A673 (cell line): ENCODE measurements at regions not wholly inside any gene's neighbourhood (a gene's known extent, or its start where the extent isn't known, plus 50 kb on each side); places are given as distances from the start of the nearest gene placed in this dataset.

Source experiments
- BruUV-seq: library from RNA; stranded (reverse); fragments of 400-500 nt; replicated peaks from 2 replicates; lab custom pipeline; 2021; lab: Mats Ljungman, UMichigan
- CTCF ChIA-PET: fragments of 300-600 bp; sonication (Branson Sonifier 250); formaldehyde crosslinking; loops from one replicate; lab custom pipeline; 2022; ENCODE audit warnings: antibody characterized with exemption; lab: Charles Lee
- POLR2A ChIA-PET: fragments of 300-600 bp; sonication (Branson Sonifier 250); formaldehyde crosslinking; loops from one replicate; lab custom pipeline; 2022; ENCODE audit warnings: antibody characterized with exemption; ENCODE audit not compliant: low non-redundant PET; lab: Charles Lee
- DNase-seq: peaks from one replicate; pipeline ENCODE4 v3.0.0-alpha.2; 2015; ENCODE audit warnings: low spot score
- H3K27ac ChIP-seq: fragments of 200-600 bp; sonication (generic); 2 replicates; pipeline ENCODE4 v1.5.1; 2016; ENCODE audit warnings: mixed run types, low read depth, mild to moderate bottlenecking, mixed read lengths, antibody characterized with exemption, low read length; ENCODE audit not compliant: poor library complexity, severe bottlenecking
- H3K27me3 ChIP-seq: fragments of 200-600 bp; sonication (generic); replicated peaks from 2 replicates; pipeline ENCODE4 v1.6.1; 2017; ENCODE audit warnings: mixed run types, low read depth, mild to moderate bottlenecking, mixed read lengths, antibody characterized with exemption, low read length; ENCODE audit not compliant: insufficient read depth, poor library complexity
- H3K36me3 ChIP-seq: fragments of 200-600 bp; sonication (generic); 2 replicates; pipeline ENCODE4 v1.6.1; 2016; ENCODE audit warnings: mixed run types, mild to moderate bottlenecking, mixed read lengths, antibody characterized with exemption, low read length; ENCODE audit not compliant: insufficient read depth, poor library complexity, severe bottlenecking
- H3K4me1 ChIP-seq: fragments of 200-600 bp; sonication (generic); 2 replicates; pipeline ENCODE4 v1.6.1; 2017; ENCODE audit warnings: mixed run types, mild to moderate bottlenecking, mixed read lengths, antibody characterized with exemption, low read length; ENCODE audit not compliant: insufficient read depth, poor library complexity, severe bottlenecking
- H3K4me3 ChIP-seq: fragments of 200-600 bp; sonication (generic); 2 replicates; pipeline ENCODE4 v1.5.1; 2016; ENCODE audit warnings: low read depth, mixed run types, mild to moderate bottlenecking, mixed read lengths, low read length; ENCODE audit not compliant: poor library complexity, severe bottlenecking
- H3K9me3 ChIP-seq: fragments of 200-600 bp; sonication (generic); 2 replicates; pipeline ENCODE4 v1.6.1; 2016; ENCODE audit warnings: mixed run types, low read depth, mild to moderate bottlenecking, mixed read lengths, antibody characterized with exemption, low read length; ENCODE audit not compliant: poor library complexity, severe bottlenecking
- CTCF ChIP-seq: fragments of 300-800, 200-600 bp; sonication (generic); conservative IDR thresholded peaks from 2 replicates; pipeline ENCODE4 v1.5.1; 2017; ENCODE audit warnings: low read depth, mild to moderate bottlenecking, antibody characterized with exemption, low read length, moderate library complexity, mixed read lengths
- EZH2 ChIP-seq: fragments of 200-600 bp; sonication (generic); IDR thresholded peaks from 2 replicates; pipeline ENCODE4 v1.6.1; 2017; ENCODE audit warnings: borderline replicate concordance, low read depth, mild to moderate bottlenecking, mixed read lengths, antibody characterized with exemption, low read length; ENCODE audit not compliant: poor library complexity, severe bottlenecking
- intact Hi-C: fragments of 100-400 bp; cut with micrococcal nuclease; formaldehyde crosslinking; loops from one replicate; pipeline ENCODE4 v1.10.0; 2022; ENCODE audit not compliant: unreplicated experiment

- Histone ChIP-seq H3K27me3 (peaks cover 35% of the 10 kb centered on the region), H3K36me3 (no peaks in the 10 kb centered on the region), H3K4me1 (no peaks in the 10 kb centered on the region), H3K9me3 (no peaks in the 10 kb centered on the region), H3K27ac (no peak overlapping the region), H3K4me3 (no peak overlapping the region)
- TF ChIP-seq EZH2, result no peak
- no peak for TF ChIP-seq CTCF
- no TSS peak for BruUV-seq
- DNase-seq, result no peak
- ChIA-PET POLR2A (no interaction called here), CTCF (interaction anchor here (0.5 kb wide), 1 partner anchor 200 kb away, joined by 3 read pairs; no protein-coding TSS in a partner anchor)
- intact Hi-C loops, result loop anchor here (10.0 kb wide), 3 partner anchors 418 to 868 kb away; no protein-coding TSS in a partner anchor
Observed at GRCh38 chr10:21076381-21076780, 179.3 kb upstream of the NEBL start.

- Histone ChIP-seq H3K36me3 (no peaks in the 10 kb centered on the region), H3K4me1 (no peaks in the 10 kb centered on the region), H3K27ac (no peak overlapping the region), H3K4me3 (no peak overlapping the region), H3K27me3 (peaks cover 38% of the 10 kb centered on the region), H3K9me3 (no peaks in the 10 kb centered on the region)
- POLR2A ChIA-PET, result no interaction called here
- no peak for DNase-seq
- intact Hi-C loops, result loop anchor here (10.0 kb wide), 3 partner anchors 419 to 869 kb away; no protein-coding TSS in a partner anchor
- no peak for TF ChIP-seq EZH2
- TF ChIP-seq CTCF, result no peak
- CTCF ChIA-PET, result no interaction called here
- BruUV-seq, result no TSS peak
Observed at GRCh38 chr10:21075880-21076279, 178.8 kb upstream of the NEBL start.

GRCh38 chr10:21071001-21071673 lies 174.0 kb upstream of the NEBL start:
- ChIA-PET CTCF (no interaction called here), POLR2A (no interaction called here)
- Histone ChIP-seq H3K4me3 (no peak overlapping the region), H3K27me3 (peaks cover 58% of the 10 kb centered on the region), H3K9me3 (no peaks in the 10 kb centered on the region), H3K4me1 (peaks cover 14% of the 10 kb centered on the region), H3K36me3 (no peaks in the 10 kb centered on the region), H3K27ac (no peak overlapping the region)
- DNase-seq, result no peak
- intact Hi-C loops, result loop anchor here (10.0 kb wide), 3 partner anchors 424 to 874 kb away; no protein-coding TSS in a partner anchor
- TF ChIP-seq EZH2 (no peak), CTCF (no peak)
- no TSS peak for BruUV-seq
